Osteoblast (primary cell): ENCODE measurements at regions not wholly inside any gene's neighbourhood (a gene's known extent, or its start where the extent isn't known, plus 50 kb on each side); places are given as distances from the start of the nearest gene placed in this dataset. TPM values are rescaled to one million over a fixed set of nuclear protein-coding genes. Genes with fewer than 3 reads are reported as not detected.
"Not testable (repeated sequence)": the region's sequence is repeated elsewhere in the genome, so short reads cannot be mapped to it uniquely, and the experiment has no call there.

ENCODE experiments used
- DNase-seq: peaks from one replicate; pipeline ENCODE4 v3.0.0; 2011; ENCODE audit warnings: low spot score, mixed read lengths; ENCODE audit not compliant: insufficient read length; ENCODE audit errors: missing footprints
- H2AFZ ChIP-seq: 2 replicates; pipeline ENCODE4 v1.6.0; 2011; ENCODE audit warnings: mild to moderate bottlenecking, low read length
- H3K27ac ChIP-seq: 2 replicates; pipeline ENCODE4 v1.5.1; 2011; ENCODE audit warnings: mild to moderate bottlenecking, low read depth, low read length, moderate library complexity
- H3K27me3 ChIP-seq: 2 replicates; pipeline ENCODE4 v1.6.0; 2012; ENCODE audit warnings: mild to moderate bottlenecking, control low read depth, inconsistent platforms, low read length, moderate library complexity; ENCODE audit not compliant: insufficient read depth
- H3K36me3 ChIP-seq: 2 replicates; pipeline ENCODE4 v1.5.1; 2011; ENCODE audit warnings: mild to moderate bottlenecking, low read length, control low read depth, moderate library complexity; ENCODE audit not compliant: insufficient read depth
- H3K4me1 ChIP-seq: 2 replicates; pipeline ENCODE4 v1.5.1; 2011; ENCODE audit warnings: mild to moderate bottlenecking, low read length, control low read depth, moderate library complexity; ENCODE audit not compliant: insufficient read depth
- H3K4me2 ChIP-seq: 2 replicates; pipeline ENCODE4 v1.6.0; 2011; ENCODE audit warnings: mild to moderate bottlenecking, low read length; ENCODE audit not compliant: insufficient read depth
- H3K4me3 ChIP-seq: fragments of 200-600 bp; sonication (generic); 3 replicates; pipeline ENCODE4 v1.5.1; 2012; ENCODE audit warnings: mild to moderate bottlenecking, low read length, inconsistent platforms; ENCODE audit not compliant: insufficient read depth
- H3K79me2 ChIP-seq: 2 replicates; pipeline ENCODE4 v1.6.0; 2012; ENCODE audit warnings: mild to moderate bottlenecking, low read length, control low read depth, inconsistent platforms; ENCODE audit not compliant: insufficient read depth
- H3K9me3 ChIP-seq: 2 replicates; pipeline ENCODE4 v1.5.1; 2011; ENCODE audit warnings: low read depth, low read length, control low read depth
- H4K20me1 ChIP-seq: 2 replicates; pipeline ENCODE4 v1.6.0; 2012; ENCODE audit warnings: mild to moderate bottlenecking, low read length, control low read depth; ENCODE audit not compliant: insufficient read depth
- small RNA-seq: library from RNA; depleted of rRNA; stranded (forward); fragments of <200 nt; gene quantifications from one replicate; pipeline ENCODE3, GENCODE V24; 2012

- not testable (repeated sequence) for H4K20me1 ChIP-seq, H3K4me1 ChIP-seq, H3K79me2 ChIP-seq
These were observed 357.3 kb downstream of the ZNF37A start for GRCh38 chr10:38451306-38451967.

More at GRCh38 chr10:38451306-38451967, 357.3 kb downstream of the ZNF37A start:
- not testable (repeated sequence) for H2AFZ ChIP-seq, H3K27ac ChIP-seq, H3K9me3 ChIP-seq, H3K4me3 ChIP-seq, H3K27me3 ChIP-seq, DNase-seq, H3K36me3 ChIP-seq, H3K4me2 ChIP-seq

Small RNAs in the stretch of these regions (small RNA-seq; reads per million reads assigned to genes)
- gene AL117339.3 (not detected), gene RNU6-1118P (not detected)
